Activated T-cell treated with anti-CD3 and anti-CD28 coated beads, Interleukin-2, amount 50 U/mL, for 72 hours (primary cell): ENCODE measurements at regions not wholly inside any gene's neighbourhood (a gene's known extent, or its start where the extent isn't known, plus 50 kb on each side); places are given as distances from the start of the nearest gene placed in this dataset.

Experiments used
- ATAC-seq, 2 donors: fragments of 150-1000 bp; cut with Tn5 transposase; replicated peaks in 1 of 2; 2 replicates each; pipeline ENCODE4 v1.10.0; 2021; ENCODE audit warnings: moderate library complexity in 2 of 2, mild to moderate bottlenecking in 1 of 2
- DNase-seq, 2 donors: peaks; one replicate each; pipeline ENCODE4 v3.0.0; 2021 to 2022; ENCODE audit warnings: mixed read lengths in 1 of 2
- H3K27ac Mint-ChIP-seq: one replicate; pipeline ENCODE4 v1.8.0; 2022; ENCODE audit warnings: mild to moderate bottlenecking, moderate library complexity, mixed read lengths
- H3K27me3 Mint-ChIP-seq: one replicate; pipeline ENCODE4 v1.8.0; 2022; ENCODE audit warnings: low read depth, mixed read lengths
- H3K36me3 Mint-ChIP-seq, 2 donors: one replicate each; pipeline ENCODE4 v1.8.0; 2022; ENCODE audit warnings: mixed read lengths in 2 of 2, mild to moderate bottlenecking in 1 of 2; ENCODE audit not compliant: insufficient read depth in 2 of 2
- H3K4me1 Mint-ChIP-seq: one replicate; pipeline ENCODE4 v1.8.0; 2022; ENCODE audit warnings: low read depth, mixed read lengths
- H3K4me3 Mint-ChIP-seq, 2 donors: one replicate each; pipeline ENCODE4 v1.8.0; 2022; ENCODE audit warnings: mild to moderate bottlenecking in 2 of 2, mixed read lengths in 2 of 2, moderate library complexity in 2 of 2
- H3K9me3 Mint-ChIP-seq, 2 donors: one replicate each; pipeline ENCODE4 v1.8.0; 2022; ENCODE audit warnings: mixed read lengths in 2 of 2

DNA sequence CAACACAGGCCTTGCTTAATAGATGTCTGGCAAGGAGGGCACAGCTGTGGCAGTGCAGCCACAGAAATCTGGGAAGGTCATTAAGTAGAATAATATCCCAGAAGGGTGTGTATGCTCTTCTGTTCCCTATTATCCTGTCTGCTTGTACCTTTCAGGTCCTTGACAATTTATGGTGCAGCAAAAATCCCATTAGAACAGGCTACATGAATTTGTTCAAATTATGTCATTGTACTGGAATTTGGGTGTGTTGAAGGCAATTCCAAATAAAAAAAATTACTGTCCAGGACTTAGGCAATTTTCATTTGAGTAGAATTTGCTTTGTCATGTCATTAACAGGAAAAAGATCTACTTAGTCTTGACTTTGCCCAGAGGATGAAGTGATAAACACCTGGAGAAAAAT is 192.1 kb downstream of the IDS start:
- Mint-ChIP-seq H3K4me1 (no peaks in the 10 kb centered on the region), H3K9me3 (no peaks in the 10 kb centered on the region), H3K27me3 (peaks cover 47% of the 10 kb centered on the region), H3K36me3 (no peaks in the 10 kb centered on the region), H3K4me3 (no peak overlapping the region), H3K27ac (no peak overlapping the region)
- DNase-seq = no peak
- ATAC-seq = no peak

DNA sequence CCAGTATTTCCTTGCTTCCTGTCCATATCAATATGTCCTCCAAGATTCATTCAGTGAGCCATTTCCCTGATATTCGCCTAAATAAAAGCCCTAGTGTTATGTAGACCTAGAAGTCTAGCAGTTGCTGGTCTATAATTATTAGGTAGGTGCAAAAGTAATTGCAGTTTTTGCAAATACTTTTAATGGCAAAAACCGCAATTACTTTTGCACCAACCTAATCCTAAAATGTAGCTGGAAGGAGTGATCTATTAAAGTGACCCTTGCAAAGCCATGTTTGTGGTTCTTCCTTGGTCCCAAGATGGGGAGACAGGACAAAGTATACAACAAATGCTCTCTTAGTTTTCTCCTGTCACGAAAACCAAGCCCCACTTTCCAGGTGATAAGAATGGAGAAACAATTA is 193.0 kb downstream of the IDS start:
- no peaks in the 10 kb centered on the region for H3K9me3 Mint-ChIP-seq
- no peaks in the 10 kb centered on the region for H3K4me1 Mint-ChIP-seq
- no peak for DNase-seq
- H3K4me3 Mint-ChIP-seq = no peak overlapping the region
- H3K36me3 Mint-ChIP-seq = no peaks in the 10 kb centered on the region
- H3K27me3 Mint-ChIP-seq = peaks cover 44% of the 10 kb centered on the region
- ATAC-seq = no peak
- H3K27ac Mint-ChIP-seq = no peak overlapping the region

GRCh38 chrX:149302705-149303104 is 202.4 kb downstream of the IDS start:
- no peak for DNase-seq
- Mint-ChIP-seq H3K9me3 (no peaks in the 10 kb centered on the region), H3K27me3 (peaks cover 50% of the 10 kb centered on the region)

DNA sequence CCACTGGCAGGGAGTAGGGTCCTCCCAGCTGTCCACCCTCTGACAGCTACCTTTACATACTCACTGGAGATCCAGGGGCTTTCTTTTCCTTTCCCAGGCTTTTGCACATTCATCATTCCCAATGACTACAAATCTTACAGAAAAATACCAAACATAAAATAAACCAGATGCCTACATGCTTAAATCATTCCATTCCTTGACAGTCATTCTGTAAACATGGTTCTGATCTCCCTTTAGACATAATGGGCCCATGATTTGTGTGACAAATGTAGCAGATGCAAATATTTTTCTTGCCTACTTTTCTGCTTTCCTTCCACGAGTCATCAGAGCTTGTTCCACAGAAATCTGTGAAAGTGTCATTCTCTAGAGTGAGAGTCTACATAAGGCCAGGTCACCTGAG is 207.0 kb downstream of the IDS start:
- DNase-seq = no peak
- H3K4me3 Mint-ChIP-seq = no peak overlapping the region
- no peaks in the 10 kb centered on the region for H3K4me1 Mint-ChIP-seq
- H3K36me3 Mint-ChIP-seq = no peaks in the 10 kb centered on the region
- H3K9me3 Mint-ChIP-seq = no peaks in the 10 kb centered on the region
- ATAC-seq = no peak
- H3K27me3 Mint-ChIP-seq = peaks cover 41% of the 10 kb centered on the region
- H3K27ac Mint-ChIP-seq = no peak overlapping the region

More at GRCh38 chrX:149302705-149303104, 202.4 kb downstream of the IDS start:
- H3K27ac Mint-ChIP-seq = no peak overlapping the region
- no peak overlapping the region for H3K4me3 Mint-ChIP-seq
- no peak for ATAC-seq
- no peaks in the 10 kb centered on the region for H3K4me1 Mint-ChIP-seq
- H3K36me3 Mint-ChIP-seq = no peaks in the 10 kb centered on the region

GRCh38 chrX:149296092-149296491 is 209.0 kb downstream of the IDS start:
- no peak overlapping the region for H3K4me3 Mint-ChIP-seq
- no peaks in the 10 kb centered on the region for H3K9me3 Mint-ChIP-seq
- H3K36me3 Mint-ChIP-seq = no peaks in the 10 kb centered on the region
- H3K27ac Mint-ChIP-seq = no peak overlapping the region
- ATAC-seq = no peak
- H3K4me1 Mint-ChIP-seq = no peaks in the 10 kb centered on the region
- peaks cover 33% of the 10 kb centered on the region for H3K27me3 Mint-ChIP-seq
- DNase-seq = no peak

DNA sequence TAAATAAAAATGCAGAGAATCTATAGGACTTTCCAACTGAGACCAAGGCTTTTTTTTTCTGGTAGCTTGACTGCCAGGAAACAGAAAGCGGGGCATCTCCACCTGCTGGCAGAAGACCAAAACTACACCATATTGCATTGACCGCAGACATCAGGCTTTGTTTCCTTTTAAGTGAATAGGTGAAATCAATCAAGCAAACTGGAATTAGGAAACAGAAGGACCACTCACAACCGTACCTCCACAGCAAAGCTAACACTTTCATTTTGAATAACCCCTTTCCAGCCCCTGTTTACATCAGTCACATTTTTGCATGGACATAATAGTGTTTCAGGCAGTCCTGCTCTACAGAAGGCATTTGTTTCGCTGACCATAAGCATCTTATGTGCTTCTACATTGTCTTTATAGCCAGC is 218.2 kb downstream of the IDS start:
- Mint-ChIP-seq H3K27me3 (peaks cover 31% of the 10 kb centered on the region), H3K9me3 (no peaks in the 10 kb centered on the region), H3K36me3 (no peaks in the 10 kb centered on the region), H3K4me1 (peaks cover 32% of the 10 kb centered on the region), H3K4me3 (no peak overlapping the region), H3K27ac (no peak overlapping the region)
- DNase-seq (peak; percentile 31 to 45), ATAC-seq (peak; percentile 40 to 44)

DNA sequence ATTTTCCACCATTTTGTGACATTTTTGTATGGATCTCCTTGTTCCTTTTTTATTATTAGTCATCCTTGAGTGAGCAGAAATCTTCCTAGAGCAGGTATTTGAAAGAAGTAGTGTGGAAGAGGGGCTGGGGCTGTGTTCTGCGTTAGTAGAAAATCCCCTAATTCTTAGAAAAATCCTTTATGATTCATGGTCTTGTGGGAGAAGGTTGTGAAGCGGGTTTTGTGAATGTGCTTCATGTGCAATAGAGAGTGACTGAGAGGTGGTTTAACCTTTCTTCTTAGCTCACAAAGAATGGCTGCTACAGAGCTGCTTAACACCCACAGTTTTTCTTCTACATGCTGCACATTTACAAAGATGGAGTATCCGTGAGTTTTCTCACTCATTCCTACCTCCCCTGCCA is 220.5 kb downstream of the IDS start:
- Mint-ChIP-seq H3K27ac (peak overlapping the region; percentile 66), H3K4me3 (peak overlapping the region; percentile 27 to 61), H3K9me3 (no peaks in the 10 kb centered on the region), H3K27me3 (peaks cover 31% of the 10 kb centered on the region), H3K4me1 (peaks cover 32% of the 10 kb centered on the region), H3K36me3 (no peaks in the 10 kb centered on the region)
- ATAC-seq = peak; percentile 85 to 88
- peak in 1 of 2 donors; percentile 15 for DNase-seq

- Mint-ChIP-seq H3K4me3 (peak overlapping the region in 1 of 2 donors; percentile 61), H3K27me3 (peaks cover 39% of the 10 kb centered on the region), H3K36me3 (no peaks in the 10 kb centered on the region), H3K4me1 (peaks cover 32% of the 10 kb centered on the region), H3K9me3 (no peaks in the 10 kb centered on the region), H3K27ac (peak overlapping the region; percentile 66)
- no peak for ATAC-seq
- DNase-seq = no peak
These were observed 221.3 kb downstream of the IDS start for GRCh38 chrX:149283853-149284252.

GRCh38 chrX:149282909-149283308 is 222.2 kb downstream of the IDS start:
- peak; percentile 60 to 61 for ATAC-seq
- Mint-ChIP-seq H3K36me3 (no peaks in the 10 kb centered on the region), H3K27me3 (peaks cover 46% of the 10 kb centered on the region), H3K27ac (peak overlapping the region; percentile 8), H3K4me1 (peaks cover 32% of the 10 kb centered on the region), H3K4me3 (no peak overlapping the region), H3K9me3 (no peaks in the 10 kb centered on the region)
- no peak for DNase-seq

- no peak overlapping the region for H3K27ac Mint-ChIP-seq
- H3K9me3 Mint-ChIP-seq = no peaks in the 10 kb centered on the region
- peaks cover 22% of the 10 kb centered on the region for H3K4me1 Mint-ChIP-seq
- H3K36me3 Mint-ChIP-seq = no peaks in the 10 kb centered on the region
- ATAC-seq (no peak), DNase-seq (no peak)
- no peak overlapping the region for H3K4me3 Mint-ChIP-seq
- H3K27me3 Mint-ChIP-seq = peaks cover 51% of the 10 kb centered on the region
These were observed 225.1 kb downstream of the IDS start for GRCh38 chrX:149280011-149280410.

DNA sequence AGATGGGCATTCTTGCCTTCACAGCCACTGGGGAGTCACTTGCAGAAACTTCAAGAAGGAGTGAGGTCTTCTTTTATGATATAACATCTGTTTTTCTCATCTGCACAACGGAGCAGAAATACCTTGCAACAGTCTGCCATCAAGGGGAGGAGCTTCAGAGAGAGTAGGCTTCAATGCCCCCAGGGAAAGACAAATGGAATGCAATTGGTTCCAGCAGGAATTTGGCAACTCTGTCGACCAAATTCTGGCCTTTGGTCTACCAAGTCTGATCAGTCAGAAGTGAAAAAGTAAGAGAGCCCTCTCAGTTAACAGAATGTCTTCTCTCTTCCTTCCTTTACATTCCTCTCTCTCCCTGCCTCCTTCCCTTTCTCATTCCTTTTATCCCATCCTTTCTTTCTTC is 229.3 kb downstream of the IDS start:
- no peaks in the 10 kb centered on the region for H3K36me3 Mint-ChIP-seq
- no peaks in the 10 kb centered on the region for H3K9me3 Mint-ChIP-seq
- no peaks in the 10 kb centered on the region for H3K4me1 Mint-ChIP-seq
- peaks cover 59% of the 10 kb centered on the region for H3K27me3 Mint-ChIP-seq
- H3K4me3 Mint-ChIP-seq = no peak overlapping the region
- no peak for DNase-seq
- no peak overlapping the region for H3K27ac Mint-ChIP-seq
- no peak for ATAC-seq

DNA sequence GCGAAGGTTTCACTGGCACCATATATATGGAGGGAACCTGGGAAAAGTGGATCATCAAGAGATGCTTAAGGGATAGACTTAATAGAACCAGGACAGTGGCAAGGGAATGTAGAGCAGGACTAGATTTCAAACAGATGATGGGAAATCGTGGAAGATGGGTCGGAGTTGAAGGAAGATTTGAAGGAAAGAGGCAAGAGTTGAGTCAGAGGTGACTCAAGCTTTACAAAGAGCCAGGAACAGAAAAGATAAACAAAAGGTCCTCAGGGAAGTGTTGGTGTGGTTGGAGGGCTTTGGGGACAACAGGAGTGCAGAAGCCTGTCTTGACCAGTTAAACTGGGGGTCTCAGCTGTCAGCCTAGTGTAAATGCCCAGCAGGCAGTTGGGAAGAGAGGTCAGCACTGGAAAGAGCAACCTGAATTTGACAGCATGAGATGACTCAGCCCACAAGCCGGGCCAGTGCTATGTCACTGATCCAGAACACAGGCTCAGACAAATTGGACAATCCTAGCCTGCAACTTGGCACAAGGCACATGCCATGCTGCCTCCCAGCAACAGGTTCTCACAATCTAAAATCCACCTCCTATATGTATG is 230.5 kb downstream of the IDS start:
- H3K9me3 Mint-ChIP-seq = no peaks in the 10 kb centered on the region
- H3K27me3 Mint-ChIP-seq = peaks cover 68% of the 10 kb centered on the region
- no peak overlapping the region for H3K4me3 Mint-ChIP-seq
- H3K36me3 Mint-ChIP-seq = no peaks in the 10 kb centered on the region
- ATAC-seq (no peak), DNase-seq (no peak)
- H3K4me1 Mint-ChIP-seq = no peaks in the 10 kb centered on the region
- H3K27ac Mint-ChIP-seq = no peak overlapping the region

GRCh38 chrX:149272690-149273463 is 232.2 kb downstream of the IDS start:
- Mint-ChIP-seq H3K27ac (no peak overlapping the region), H3K36me3 (no peaks in the 10 kb centered on the region), H3K4me1 (peaks cover 9% of the 10 kb centered on the region), H3K4me3 (no peak overlapping the region), H3K27me3 (peaks cover 61% of the 10 kb centered on the region), H3K9me3 (no peaks in the 10 kb centered on the region)
- DNase-seq = no peak
- ATAC-seq = no peak
